ENCODE measurements at regions not wholly inside any gene's neighbourhood (a gene's known extent, or its start where the extent isn't known, plus 50 kb on each side); places are given as distances from the start of the nearest gene placed in this dataset.

DNA sequence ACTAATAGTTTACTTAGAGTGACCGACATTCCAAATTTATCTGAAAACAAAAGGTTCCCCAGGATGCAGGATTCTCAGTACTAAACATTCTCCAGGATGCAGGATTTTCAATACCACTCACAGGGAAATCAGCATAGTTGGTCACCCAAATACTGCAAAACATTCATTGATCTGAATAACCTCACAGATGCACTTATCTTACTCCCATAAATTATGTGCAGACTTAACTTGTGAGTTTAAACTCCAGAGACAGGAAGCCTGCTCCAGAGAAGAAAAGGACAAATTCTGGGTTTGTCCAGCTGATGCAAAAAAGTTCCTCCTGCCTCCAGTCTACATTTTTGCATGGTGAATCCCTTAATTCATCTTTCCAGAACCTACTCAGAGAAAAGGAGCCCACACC is 514.2 kb upstream of the TMEM132C start:
- TF ChIP-seq, protein P1, sequence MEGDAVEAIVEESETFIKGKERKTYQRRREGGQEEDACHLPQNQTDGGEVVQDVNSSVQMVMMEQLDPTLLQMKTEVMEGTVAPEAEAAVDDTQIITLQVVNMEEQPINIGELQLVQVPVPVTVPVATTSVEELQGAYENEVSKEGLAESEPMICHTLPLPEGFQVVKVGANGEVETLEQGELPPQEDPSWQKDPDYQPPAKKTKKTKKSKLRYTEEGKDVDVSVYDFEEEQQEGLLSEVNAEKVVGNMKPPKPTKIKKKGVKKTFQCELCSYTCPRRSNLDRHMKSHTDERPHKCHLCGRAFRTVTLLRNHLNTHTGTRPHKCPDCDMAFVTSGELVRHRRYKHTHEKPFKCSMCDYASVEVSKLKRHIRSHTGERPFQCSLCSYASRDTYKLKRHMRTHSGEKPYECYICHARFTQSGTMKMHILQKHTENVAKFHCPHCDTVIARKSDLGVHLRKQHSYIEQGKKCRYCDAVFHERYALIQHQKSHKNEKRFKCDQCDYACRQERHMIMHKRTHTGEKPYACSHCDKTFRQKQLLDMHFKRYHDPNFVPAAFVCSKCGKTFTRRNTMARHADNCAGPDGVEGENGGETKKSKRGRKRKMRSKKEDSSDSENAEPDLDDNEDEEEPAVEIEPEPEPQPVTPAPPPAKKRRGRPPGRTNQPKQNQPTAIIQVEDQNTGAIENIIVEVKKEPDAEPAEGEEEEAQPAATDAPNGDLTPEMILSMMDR (IDR thresholded peaks at IDR 0.05; ENCODE audit: insufficient read depth, low read length, poor library complexity, severe bottlenecking): no peak
- TF ChIP-seq EZH2phosphoT487 (conservative IDR thresholded peaks at IDR 0.05; ENCODE audit: low read length): no peak
